ENCODE measurements at regions not wholly inside any gene's neighbourhood (a gene's known extent, or its start where the extent isn't known, plus 50 kb on each side); places are given as distances from the start of the nearest gene placed in this dataset.

- DNase-seq (ENCODE audit: insufficient read length, low spot score) (no peak), FAIRE-seq (no peak)
- TF ChIP-seq PAX5 (IDR thresholded peaks at IDR 0.05; ENCODE audit: insufficient read depth, low read length, severe bottlenecking) (no peak), SPI1 (IDR thresholded peaks at IDR 0.05; ENCODE audit: low read depth, low read length) (no peak), POLR2A (IDR thresholded peaks at IDR 0.05; ENCODE audit: low read depth, low read length) (no peak), POU2F2 (IDR thresholded peaks at IDR 0.05; ENCODE audit: low read depth, low read length) (no peak), TAF1 (IDR thresholded peaks at IDR 0.05; ENCODE audit: low read depth, low read length) (no peak), POLR2AphosphoS5 (IDR thresholded peaks at IDR 0.05; ENCODE audit: low read depth, low read length) (no peak)
These were observed 1150.1 kb upstream of the PRR20A start for GRCh38 chr13:55990631-55991030.

- no peak for FAIRE-seq
- TF ChIP-seq POU2F2 (IDR thresholded peaks at IDR 0.05; ENCODE audit: low read depth, low read length) (no peak), POLR2AphosphoS5 (IDR thresholded peaks at IDR 0.05; ENCODE audit: low read depth, low read length) (no peak), POLR2A (IDR thresholded peaks at IDR 0.05; ENCODE audit: low read depth, low read length) (no peak), SPI1 (IDR thresholded peaks at IDR 0.05; ENCODE audit: low read depth, low read length) (no peak), PAX5 (IDR thresholded peaks at IDR 0.05; ENCODE audit: insufficient read depth, low read length, severe bottlenecking) (no peak), TAF1 (IDR thresholded peaks at IDR 0.05; ENCODE audit: low read depth, low read length) (no peak)
These were observed 1149.1 kb upstream of the PRR20A start for GRCh38 chr13:55991666-55992065.

GRCh38 chr13:55992145-55992544, 1148.6 kb upstream of the PRR20A start:
- DNase-seq (ENCODE audit: insufficient read length, low spot score) (no peak), FAIRE-seq (no peak)
- TF ChIP-seq PAX5 (IDR thresholded peaks at IDR 0.05; ENCODE audit: insufficient read depth, low read length, severe bottlenecking) (no peak), TAF1 (IDR thresholded peaks at IDR 0.05; ENCODE audit: low read depth, low read length) (no peak), SPI1 (IDR thresholded peaks at IDR 0.05; ENCODE audit: low read depth, low read length) (no peak), POLR2A (IDR thresholded peaks at IDR 0.05; ENCODE audit: low read depth, low read length) (no peak), POU2F2 (IDR thresholded peaks at IDR 0.05; ENCODE audit: low read depth, low read length) (no peak), POLR2AphosphoS5 (IDR thresholded peaks at IDR 0.05; ENCODE audit: low read depth, low read length) (no peak)

More at GRCh38 chr13:55991666-55992065, 1149.1 kb upstream of the PRR20A start:
- DNase-seq (ENCODE audit: insufficient read length, low spot score): no peak

- DNase-seq (ENCODE audit: insufficient read length, low spot score) (no peak), FAIRE-seq (no peak)
- no peak for TF ChIP-seq SPI1 (IDR thresholded peaks at IDR 0.05; ENCODE audit: low read depth, low read length)
- TF ChIP-seq TAF1 (IDR thresholded peaks at IDR 0.05; ENCODE audit: low read depth, low read length): no peak
- TF ChIP-seq POLR2AphosphoS5 (IDR thresholded peaks at IDR 0.05; ENCODE audit: low read depth, low read length): no peak
- no peak for TF ChIP-seq POLR2A (IDR thresholded peaks at IDR 0.05; ENCODE audit: low read depth, low read length)
- TF ChIP-seq PAX5 (IDR thresholded peaks at IDR 0.05; ENCODE audit: insufficient read depth, low read length, severe bottlenecking): no peak
- no peak for TF ChIP-seq POU2F2 (IDR thresholded peaks at IDR 0.05; ENCODE audit: low read depth, low read length)
These were observed 1141.0 kb upstream of the PRR20A start for GRCh38 chr13:55999709-56000108.

- TF ChIP-seq POU2F2 (IDR thresholded peaks at IDR 0.05; ENCODE audit: low read depth, low read length): no peak
- TF ChIP-seq POLR2AphosphoS5 (IDR thresholded peaks at IDR 0.05; ENCODE audit: low read depth, low read length): no peak
- TF ChIP-seq TAF1 (IDR thresholded peaks at IDR 0.05; ENCODE audit: low read depth, low read length): no peak
- no peak for FAIRE-seq
- no peak for DNase-seq (ENCODE audit: insufficient read length, low spot score)
These were observed 1131.3 kb upstream of the PRR20A start for GRCh38 chr13:56009418-56009817.

- TF ChIP-seq SPI1 (IDR thresholded peaks at IDR 0.05; ENCODE audit: low read depth, low read length) (no peak), PAX5 (IDR thresholded peaks at IDR 0.05; ENCODE audit: insufficient read depth, low read length, severe bottlenecking) (no peak), POLR2AphosphoS5 (IDR thresholded peaks at IDR 0.05; ENCODE audit: low read depth, low read length) (no peak), POU2F2 (IDR thresholded peaks at IDR 0.05; ENCODE audit: low read depth, low read length) (no peak), TAF1 (IDR thresholded peaks at IDR 0.05; ENCODE audit: low read depth, low read length) (no peak), POLR2A (IDR thresholded peaks at IDR 0.05; ENCODE audit: low read depth, low read length) (no peak)
- no peak for FAIRE-seq
- DNase-seq (ENCODE audit: insufficient read length, low spot score): no peak
These were observed 1128.1 kb upstream of the PRR20A start for GRCh38 chr13:56012644-56013043.

GRCh38 chr13:56015919-56016318, 1124.8 kb upstream of the PRR20A start:
- no peak for FAIRE-seq
- no peak for TF ChIP-seq TAF1 (IDR thresholded peaks at IDR 0.05; ENCODE audit: low read depth, low read length)
- no peak for TF ChIP-seq POU2F2 (IDR thresholded peaks at IDR 0.05; ENCODE audit: low read depth, low read length)
- no peak for TF ChIP-seq POLR2AphosphoS5 (IDR thresholded peaks at IDR 0.05; ENCODE audit: low read depth, low read length)
- TF ChIP-seq POLR2A (IDR thresholded peaks at IDR 0.05; ENCODE audit: low read depth, low read length): no peak
- no peak for TF ChIP-seq PAX5 (IDR thresholded peaks at IDR 0.05; ENCODE audit: insufficient read depth, low read length, severe bottlenecking)
- TF ChIP-seq SPI1 (IDR thresholded peaks at IDR 0.05; ENCODE audit: low read depth, low read length): no peak

GRCh38 chr13:56019606-56020005, 1121.1 kb upstream of the PRR20A start:
- no peak for DNase-seq (ENCODE audit: insufficient read length, low spot score)
- TF ChIP-seq TAF1 (IDR thresholded peaks at IDR 0.05; ENCODE audit: low read depth, low read length) (no peak), PAX5 (IDR thresholded peaks at IDR 0.05; ENCODE audit: insufficient read depth, low read length, severe bottlenecking) (no peak), POLR2AphosphoS5 (IDR thresholded peaks at IDR 0.05; ENCODE audit: low read depth, low read length) (no peak), POU2F2 (IDR thresholded peaks at IDR 0.05; ENCODE audit: low read depth, low read length) (no peak), SPI1 (IDR thresholded peaks at IDR 0.05; ENCODE audit: low read depth, low read length) (no peak), POLR2A (IDR thresholded peaks at IDR 0.05; ENCODE audit: low read depth, low read length) (no peak)
- FAIRE-seq: no peak

More at GRCh38 chr13:56015919-56016318, 1124.8 kb upstream of the PRR20A start:
- no peak for DNase-seq (ENCODE audit: insufficient read length, low spot score)

- TF ChIP-seq POLR2AphosphoS5 (IDR thresholded peaks at IDR 0.05; ENCODE audit: low read depth, low read length) (no peak), POU2F2 (IDR thresholded peaks at IDR 0.05; ENCODE audit: low read depth, low read length) (no peak), SPI1 (IDR thresholded peaks at IDR 0.05; ENCODE audit: low read depth, low read length) (no peak), TAF1 (IDR thresholded peaks at IDR 0.05; ENCODE audit: low read depth, low read length) (no peak), POLR2A (IDR thresholded peaks at IDR 0.05; ENCODE audit: low read depth, low read length) (no peak), PAX5 (IDR thresholded peaks at IDR 0.05; ENCODE audit: insufficient read depth, low read length, severe bottlenecking) (no peak)
- FAIRE-seq (no peak), DNase-seq (ENCODE audit: insufficient read length, low spot score) (no peak)
These were observed 1120.3 kb upstream of the PRR20A start for GRCh38 chr13:56020425-56020824.

- FAIRE-seq (no peak), DNase-seq (ENCODE audit: insufficient read length, low spot score) (no peak)
- TF ChIP-seq TAF1 (IDR thresholded peaks at IDR 0.05; ENCODE audit: low read depth, low read length) (no peak), POLR2AphosphoS5 (IDR thresholded peaks at IDR 0.05; ENCODE audit: low read depth, low read length) (no peak), PAX5 (IDR thresholded peaks at IDR 0.05; ENCODE audit: insufficient read depth, low read length, severe bottlenecking) (no peak), POLR2A (IDR thresholded peaks at IDR 0.05; ENCODE audit: low read depth, low read length) (no peak), POU2F2 (IDR thresholded peaks at IDR 0.05; ENCODE audit: low read depth, low read length) (no peak), SPI1 (IDR thresholded peaks at IDR 0.05; ENCODE audit: low read depth, low read length) (no peak)
These were observed 1100.7 kb upstream of the PRR20A start for GRCh38 chr13:56039992-56040391.
